ENCODE measurements at regions not wholly inside any gene's neighbourhood (a gene's known extent, or its start where the extent isn't known, plus 50 kb on each side); places are given as distances from the start of the nearest gene placed in this dataset.

DNA sequence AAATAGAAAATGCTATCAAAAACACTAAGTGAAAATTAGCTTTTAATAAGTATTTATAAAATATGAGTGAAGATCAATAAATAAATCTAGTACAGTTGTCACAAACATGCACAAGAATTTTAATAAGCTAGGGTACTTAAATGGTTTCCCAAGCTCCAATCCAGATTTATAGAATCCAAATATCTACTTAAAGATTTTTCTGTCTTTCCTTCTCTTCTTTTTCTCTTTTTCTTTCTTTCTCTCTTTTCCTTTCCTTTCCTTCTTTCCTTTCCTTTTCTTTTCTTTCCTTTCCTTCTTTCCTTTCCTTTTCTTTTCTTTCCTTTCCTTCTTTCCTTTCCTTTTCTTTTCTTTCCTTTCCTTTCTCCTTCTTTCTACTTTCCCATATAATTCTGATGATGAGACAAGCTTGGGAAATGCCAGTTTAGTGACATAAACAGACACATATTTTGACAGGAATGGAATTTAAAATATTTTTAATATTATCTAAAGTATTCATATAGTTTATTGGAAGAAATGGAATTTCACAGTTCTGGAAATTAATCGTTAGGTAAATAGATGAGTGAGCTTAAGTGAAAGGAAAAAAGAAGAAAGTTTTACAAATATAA lies 832.8 kb downstream of the NR2F1-AS1 start:
- Histone ChIP-seq H3K4me1 (ENCODE audit: control insufficient read depth, extremely low read depth, insufficient read depth, low read length) (no peaks in the 10 kb centered on the region), H3K9me3 (replicated peaks; ENCODE audit: control insufficient read depth, insufficient read depth, low read length) (no peaks in the 10 kb centered on the region), H3K9me1 (replicated peaks; ENCODE audit: control insufficient read depth, extremely low read depth, insufficient read depth, low read length) (no peaks in the 10 kb centered on the region), H3K9ac (replicated peaks; ENCODE audit: extremely low read depth, insufficient read depth, low read length) (no peak overlapping the region), H3K27ac (ENCODE audit: insufficient read depth, low read depth, low read length) (no peak overlapping the region), H3K4me2 (ENCODE audit: insufficient read depth, low read length) (no peak overlapping the region), H2AFZ (ENCODE audit: low read depth, low read length) (no peak overlapping the region), H3K36me3 (ENCODE audit: control insufficient read depth in 2 of 2, extremely low read depth in 1 of 2, insufficient read depth in 2 of 2, low read length in 2 of 2) (no peaks in the 10 kb centered on the region), H3K79me2 (ENCODE audit: control insufficient read depth, insufficient read depth, low read length) (no peaks in the 10 kb centered on the region), H4K20me1 (replicated peaks; ENCODE audit: control insufficient read depth, extremely low read depth, insufficient read depth, low read length) (no peaks in the 10 kb centered on the region), H3K27me3 (ENCODE audit: control insufficient read depth in 2 of 2, insufficient read depth in 2 of 2, low read length in 2 of 2) (no peaks in the 10 kb centered on the region), H3K4me3 (replicated peaks in 1 of 3; ENCODE audit: insufficient read depth in 1 of 3, low read depth in 1 of 3, low read length in 3 of 3) (no peak overlapping the region)
- no TSS peak for BruUV-seq (replicated peaks)
- CTCF ChIA-PET = interaction anchor here (1.7 kb wide), 1 partner anchor 12 kb away, joined by 7 read pairs; no protein-coding TSS in a partner anchor
- dilution Hi-C loops (cut with MboI; ENCODE audit: extremely low pct_ligation_motif_present, low sequenced_read_pairs) (no loop called here), intact Hi-C loops (cut with micrococcal nuclease) (no loop called here)
- FAIRE-seq (no peak), DNase-seq (ENCODE audit: low read depth, low spot score) (no peak)
- POLR2A ChIA-PET = interaction anchor here (0.6 kb wide), 1 partner anchor 47 kb away, joined by 3 read pairs; no protein-coding TSS in a partner anchor
- no peak for TF ChIP-seq POLR2A (IDR thresholded peaks at IDR 0.05; ENCODE audit: low read depth, low read length)
- TF ChIP-seq POLR2AphosphoS5 (IDR thresholded peaks at IDR 0.05; ENCODE audit: insufficient read depth, low read depth, low read length) = no peak
- no peak for TF ChIP-seq JUN (IDR thresholded peaks at IDR 0.05; ENCODE audit: borderline replicate concordance, insufficient read depth, insufficient read length, low read depth)
- no peak for TF ChIP-seq MAX (IDR thresholded peaks at IDR 0.05; ENCODE audit: insufficient read depth, insufficient read length)

DNA sequence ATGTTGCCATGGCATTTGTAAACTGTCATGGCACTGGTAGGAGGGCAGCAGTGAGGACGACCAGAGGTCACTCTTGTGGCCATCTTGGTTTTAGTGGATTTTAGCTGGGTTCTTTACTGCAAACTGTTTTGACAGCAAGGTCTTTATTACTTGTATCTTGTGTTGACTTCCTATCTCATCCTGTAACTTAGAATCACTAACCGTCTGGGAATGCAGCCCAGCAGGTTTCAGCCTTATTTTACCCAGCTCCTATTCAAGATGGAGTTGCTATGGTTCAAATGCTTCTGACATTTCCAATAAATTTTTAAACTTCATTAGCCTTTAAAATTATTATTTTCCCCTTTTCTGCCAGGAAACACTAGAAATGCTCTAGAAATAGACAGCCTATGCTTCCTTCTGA lies 839.1 kb downstream of the NR2F1-AS1 start:
- TF ChIP-seq JUN (IDR thresholded peaks at IDR 0.05; ENCODE audit: borderline replicate concordance, insufficient read depth, insufficient read length, low read depth) (no peak), CTCF (IDR thresholded peaks at IDR 0.05; ENCODE audit: extremely low read depth in 1 of 2, insufficient read depth in 1 of 2, low read depth in 1 of 2, low read length in 2 of 2) (no peak), FOS (IDR thresholded peaks at IDR 0.05; ENCODE audit: borderline replicate concordance, insufficient read depth, low read length) (no peak), MYC (IDR thresholded peaks at IDR 0.05; ENCODE audit: low read depth, low read length) (no peak), GATA2 (IDR thresholded peaks at IDR 0.05; ENCODE audit: insufficient read depth, insufficient read length, low read depth, low read length) (no peak), POLR2A (IDR thresholded peaks at IDR 0.05; ENCODE audit: low read depth, low read length) (no peak), EZH2 (IDR thresholded peaks at IDR 0.05; ENCODE audit: borderline replicate concordance, low read depth, low read length, severe bottlenecking) (no peak), MAX (IDR thresholded peaks at IDR 0.05; ENCODE audit: insufficient read depth, insufficient read length) (no peak), POLR2AphosphoS5 (IDR thresholded peaks at IDR 0.05; ENCODE audit: insufficient read depth, low read depth, low read length) (no peak)
- Histone ChIP-seq H3K27me3 (ENCODE audit: control insufficient read depth in 2 of 2, insufficient read depth in 2 of 2, low read length in 2 of 2) (no peaks in the 10 kb centered on the region), H3K4me2 (ENCODE audit: insufficient read depth, low read length) (no peak overlapping the region), H3K79me2 (ENCODE audit: control insufficient read depth, insufficient read depth, low read length) (no peaks in the 10 kb centered on the region), H2AFZ (ENCODE audit: low read depth, low read length) (no peak overlapping the region), H3K4me3 (replicated peaks in 1 of 3; ENCODE audit: insufficient read depth in 1 of 3, low read depth in 1 of 3, low read length in 3 of 3) (no peak overlapping the region), H3K27ac (ENCODE audit: insufficient read depth, low read depth, low read length) (no peak overlapping the region), H3K9me3 (replicated peaks; ENCODE audit: control insufficient read depth, insufficient read depth, low read length) (no peaks in the 10 kb centered on the region), H3K9ac (replicated peaks; ENCODE audit: extremely low read depth, insufficient read depth, low read length) (no peak overlapping the region), H3K9me1 (replicated peaks; ENCODE audit: control insufficient read depth, extremely low read depth, insufficient read depth, low read length) (no peaks in the 10 kb centered on the region), H4K20me1 (replicated peaks; ENCODE audit: control insufficient read depth, extremely low read depth, insufficient read depth, low read length) (no peaks in the 10 kb centered on the region), H3K36me3 (ENCODE audit: control insufficient read depth in 2 of 2, extremely low read depth in 1 of 2, insufficient read depth in 2 of 2, low read length in 2 of 2) (no peaks in the 10 kb centered on the region), H3K4me1 (ENCODE audit: control insufficient read depth, extremely low read depth, insufficient read depth, low read length) (no peaks in the 10 kb centered on the region)
- CTCF ChIA-PET = no interaction called here
- no TSS peak for BruUV-seq (replicated peaks)
- POLR2A ChIA-PET = no interaction called here
- intact Hi-C loops (cut with micrococcal nuclease) = no loop called here
- DNase-seq (ENCODE audit: low read depth, low spot score) = no peak
- FAIRE-seq = no peak
- dilution Hi-C loops (cut with MboI; ENCODE audit: extremely low pct_ligation_motif_present, low sequenced_read_pairs) = no loop called here

Measured in endothelial cell of umbilical vein (primary cell).